Germinal center (tissue), 1 donor: ENCODE measurements at regions not wholly inside any gene's neighbourhood (a gene's known extent, or its start where the extent isn't known, plus 50 kb on each side); places are given as distances from the start of the nearest gene placed in this dataset.

Experiments used
- DNase-seq: peaks from one replicate; pipeline ENCODE4 v3.0.0; 2012; ENCODE audit warnings: mixed read lengths, low spot score

- DNase-seq, result no peak
These were observed 620.5 kb upstream of the TBL1XR1 start for GRCh38 chr3:177817751-177818150.

GRCh38 chr3:177818712-177819240 lies 621.5 kb upstream of the TBL1XR1 start:
- DNase-seq, result no peak

- DNase-seq, result peak; percentile 6
These were observed 623.5 kb upstream of the TBL1XR1 start for GRCh38 chr3:177820683-177821316.

DNA sequence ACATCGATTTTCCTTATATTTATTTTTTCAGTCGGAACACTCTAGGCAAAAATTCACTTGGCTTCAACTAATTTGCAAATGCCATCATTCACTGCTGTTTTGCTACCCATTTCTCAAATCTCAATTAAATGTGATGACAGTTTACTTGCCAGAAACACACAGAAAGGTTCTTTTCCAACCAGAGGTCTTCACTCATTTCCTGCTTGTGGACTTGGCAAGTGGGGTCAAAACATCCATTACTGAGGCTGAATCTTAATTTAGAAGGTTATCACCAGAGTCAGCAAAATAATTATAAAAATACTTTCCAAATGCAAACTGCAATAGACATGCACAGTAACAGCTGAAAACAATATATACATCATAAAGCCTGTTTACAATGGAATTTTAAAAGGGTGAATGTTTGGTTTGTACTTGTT lies 625.4 kb upstream of the TBL1XR1 start:
- no peak for DNase-seq

DNA sequence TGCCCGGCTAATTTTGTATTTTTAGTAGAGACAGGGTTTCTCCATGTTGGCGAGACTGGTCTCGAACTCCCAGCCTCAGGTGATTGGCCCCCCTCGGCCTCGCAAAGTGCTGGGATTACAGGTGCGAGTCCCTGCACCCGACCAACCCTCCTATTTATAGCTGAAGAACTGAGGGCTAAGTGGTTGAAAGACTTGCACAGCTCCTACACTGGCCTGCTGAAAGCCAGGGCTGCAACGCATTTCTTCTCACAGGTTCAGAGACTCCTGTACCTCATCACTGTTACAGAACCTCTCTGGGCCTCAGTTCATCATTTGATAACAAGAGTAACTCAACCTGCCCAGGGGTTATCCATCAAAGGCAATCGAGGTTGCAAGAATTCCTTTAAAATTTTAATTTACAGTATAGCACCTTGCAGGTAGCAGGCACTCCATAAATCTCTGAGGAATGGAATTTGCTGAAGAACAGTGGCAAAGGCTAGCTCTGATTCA lies 626.5 kb upstream of the TBL1XR1 start:
- DNase-seq, result no peak

DNA sequence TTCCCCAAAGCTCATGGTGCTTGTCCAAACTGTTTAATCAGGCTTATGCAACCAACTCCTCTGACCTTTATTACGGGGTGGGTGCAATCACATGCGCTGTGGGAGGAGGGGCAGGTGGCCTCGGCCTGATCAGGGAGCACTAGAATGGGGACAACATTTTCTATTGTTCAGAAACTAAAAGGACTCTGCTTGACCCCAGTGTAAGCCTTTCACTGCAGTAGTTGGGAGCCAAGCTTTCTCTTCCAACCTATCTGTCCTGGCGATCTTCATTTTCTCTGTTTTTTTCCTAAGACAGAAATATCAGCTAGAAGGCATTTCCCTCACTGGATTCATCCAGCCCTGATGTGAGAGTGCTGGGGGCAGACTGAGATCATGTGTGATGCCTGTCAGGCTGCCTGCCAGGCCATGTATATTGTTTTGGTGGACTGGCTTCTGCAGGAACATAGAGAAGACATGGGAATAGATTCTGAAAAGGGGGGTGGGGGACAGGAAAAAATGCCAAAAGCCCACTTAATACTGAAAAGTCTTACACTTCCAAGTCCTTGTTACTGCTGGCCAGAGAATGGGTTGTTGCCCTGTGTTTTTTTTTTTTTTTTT lies 627.0 kb upstream of the TBL1XR1 start:
- DNase-seq, result no peak

DNA sequence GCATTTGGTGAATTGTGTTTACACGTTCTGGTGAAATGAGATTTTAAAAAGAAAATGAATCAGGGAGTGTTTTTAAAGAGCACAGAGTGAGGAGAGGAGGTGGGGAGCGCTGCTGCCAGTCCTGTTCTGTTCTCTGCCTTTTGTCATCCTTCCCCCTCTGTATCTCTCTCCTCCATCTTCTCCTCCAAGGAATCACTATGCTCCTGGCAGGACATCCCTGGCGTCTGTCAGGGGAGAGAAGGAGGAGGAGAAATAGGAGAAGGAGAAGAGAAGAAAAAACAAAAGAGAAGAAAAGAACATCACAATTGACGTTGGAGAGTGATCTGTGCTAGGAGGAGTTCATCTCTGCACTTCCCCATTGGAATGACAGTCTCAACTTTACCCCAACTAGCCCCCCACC lies 627.6 kb upstream of the TBL1XR1 start:
- no peak for DNase-seq

DNA sequence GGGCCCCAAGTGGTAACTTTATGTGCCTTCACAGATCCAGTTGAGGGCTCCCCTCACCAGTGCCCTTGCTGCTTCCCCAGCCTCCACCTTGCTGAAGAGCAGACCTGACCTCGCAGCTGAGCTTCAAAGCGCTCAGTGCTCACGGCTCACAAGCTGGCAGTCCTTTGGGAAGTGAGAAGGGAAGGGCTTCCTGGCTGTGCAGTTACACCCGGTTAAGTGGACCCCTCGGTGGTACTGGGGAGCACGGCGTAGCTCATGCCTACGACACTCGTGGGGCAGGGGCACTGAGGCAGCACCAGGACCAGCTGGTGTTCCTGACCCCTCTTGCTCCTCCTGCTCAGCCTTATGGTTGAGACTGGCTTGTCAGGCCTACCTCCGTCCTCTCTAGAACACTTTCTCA lies 629.0 kb upstream of the TBL1XR1 start:
- DNase-seq, result no peak

GRCh38 chr3:177827511-177828207 lies 630.4 kb upstream of the TBL1XR1 start:
- no peak for DNase-seq

GRCh38 chr3:177828208-177828565 lies 630.9 kb upstream of the TBL1XR1 start:
- DNase-seq, result no peak

DNA sequence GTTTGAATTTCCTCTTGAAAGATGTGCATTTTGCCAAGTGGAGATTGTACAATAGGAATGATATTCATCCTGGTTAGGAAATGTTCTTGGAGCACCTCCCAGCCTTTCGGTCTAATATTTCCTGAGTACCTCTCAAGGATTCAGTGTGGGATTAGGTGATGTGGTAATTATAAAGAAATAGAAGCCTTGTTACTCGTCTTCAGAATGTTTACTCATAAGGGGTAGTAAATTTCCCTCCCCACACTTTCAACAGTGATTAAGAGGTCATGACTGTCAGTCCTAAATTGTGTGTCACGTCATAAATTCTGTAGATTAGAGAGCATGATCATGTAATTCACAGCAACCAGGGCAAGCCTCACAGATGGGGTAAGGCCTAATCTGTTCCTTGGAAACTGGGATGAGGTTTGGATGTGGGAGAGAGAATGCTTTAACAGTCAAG lies 633.1 kb upstream of the TBL1XR1 start:
- no peak for DNase-seq

- DNase-seq, result no peak
These were observed 634.1 kb upstream of the TBL1XR1 start for GRCh38 chr3:177831361-177831760.

DNA sequence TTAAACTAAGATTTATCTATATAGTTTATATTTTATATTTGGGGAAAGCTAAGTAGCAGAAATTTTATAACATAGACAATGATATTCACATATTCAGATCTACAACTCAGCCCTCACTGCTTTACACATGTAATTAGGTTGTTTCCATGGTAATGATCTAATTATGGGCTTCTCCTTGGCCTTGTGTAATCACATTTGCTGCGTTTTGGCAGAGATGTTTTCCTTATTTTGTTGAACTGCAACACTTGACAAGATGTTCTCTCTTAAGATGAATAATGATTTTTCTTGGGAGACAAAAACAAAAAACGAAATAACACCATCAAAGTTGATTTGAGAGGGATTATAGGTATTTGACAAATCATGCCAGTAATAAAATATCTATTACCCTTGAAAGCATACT lies 635.6 kb upstream of the TBL1XR1 start:
- no peak for DNase-seq

GRCh38 chr3:177833332-177833731 lies 636.0 kb upstream of the TBL1XR1 start:
- DNase-seq, result no peak

DNA sequence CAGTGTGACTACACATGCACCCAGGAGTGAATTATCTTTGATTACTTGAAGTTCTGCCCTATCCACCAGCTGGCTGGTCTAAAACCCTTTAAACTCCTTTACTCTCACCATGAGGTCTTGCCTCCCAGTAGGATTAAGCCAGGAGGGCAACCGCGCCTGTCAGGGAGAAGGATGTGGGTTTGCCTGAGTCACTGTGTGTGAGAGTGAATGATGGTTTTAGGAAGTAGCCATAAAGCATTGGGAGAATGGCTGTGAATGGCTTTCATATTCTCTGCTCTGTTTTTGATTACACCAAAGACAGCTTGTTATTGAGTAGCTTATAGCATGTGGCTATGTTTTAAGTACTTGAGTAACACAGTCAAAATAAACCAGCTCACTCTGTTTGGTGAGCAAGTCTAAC lies 637.7 kb upstream of the TBL1XR1 start:
- no peak for DNase-seq

GRCh38 chr3:177835917-177836316 lies 638.6 kb upstream of the TBL1XR1 start:
- no peak for DNase-seq

DNA sequence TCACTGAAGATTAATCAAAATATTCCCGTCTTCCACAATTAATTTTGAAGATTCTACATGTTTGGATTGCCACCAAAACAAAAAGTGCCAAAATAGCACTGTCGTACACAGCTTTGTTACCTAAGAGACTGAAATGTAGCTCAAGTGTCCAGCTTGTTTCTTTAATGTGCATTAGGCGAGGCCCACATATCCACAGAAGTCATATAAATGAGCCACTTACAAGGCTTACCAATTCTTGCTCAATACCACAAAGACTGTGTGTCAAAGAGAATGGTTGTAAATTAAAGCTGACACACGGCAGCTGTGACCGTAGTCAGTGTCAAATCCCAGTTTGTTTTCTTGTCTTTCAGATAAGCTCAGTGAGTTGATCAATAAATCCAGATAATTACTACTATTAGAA lies 639.4 kb upstream of the TBL1XR1 start:
- no peak for DNase-seq

GRCh38 chr3:177837951-177838655 lies 640.8 kb upstream of the TBL1XR1 start:
- DNase-seq, result no peak

DNA sequence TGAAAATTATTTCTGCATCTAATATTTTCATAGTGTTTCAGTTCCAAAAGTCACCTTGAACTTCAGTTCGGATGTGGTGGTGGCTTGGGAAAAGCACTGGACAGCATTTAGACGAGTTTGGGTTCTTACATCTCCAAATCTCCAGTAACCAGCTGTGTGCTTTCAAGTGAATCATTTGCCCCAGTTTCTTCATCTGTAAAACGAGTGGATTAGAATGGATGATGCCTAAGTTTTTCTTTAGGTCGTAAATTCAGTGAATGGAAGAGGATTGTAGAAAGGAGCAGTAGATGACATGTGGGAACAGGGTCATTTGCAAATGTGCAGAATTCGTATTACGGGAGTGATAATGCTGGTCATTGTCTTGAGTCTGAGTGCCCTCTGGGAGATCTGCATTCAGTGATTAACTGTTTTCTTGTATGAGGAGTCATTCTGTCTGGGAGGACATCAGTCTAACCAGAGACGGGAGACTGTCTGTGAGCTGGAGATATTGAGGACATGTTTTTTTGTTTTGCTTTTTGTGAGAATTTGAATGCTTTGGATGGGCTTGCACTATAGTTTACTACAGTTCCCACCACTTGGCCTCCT lies 641.6 kb upstream of the TBL1XR1 start:
- DNase-seq, result no peak

DNA sequence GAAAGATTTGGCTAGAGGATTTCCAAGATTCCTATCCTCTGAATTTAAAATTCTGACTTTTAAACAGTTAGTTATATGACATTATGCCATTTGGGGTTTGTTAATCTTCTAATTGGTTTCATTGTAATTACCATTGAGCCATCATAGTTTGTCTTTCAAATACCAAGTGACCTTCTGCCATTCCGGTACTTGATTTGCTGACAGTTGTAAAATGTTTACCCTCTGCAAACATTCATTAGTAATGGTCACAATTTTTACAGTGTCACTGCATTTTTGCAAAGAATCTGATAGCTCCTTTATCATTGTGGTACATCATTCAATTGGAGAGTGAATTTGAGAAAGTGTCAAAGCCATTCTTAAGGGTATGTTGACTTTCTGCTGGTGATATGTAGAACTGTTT lies 645.0 kb upstream of the TBL1XR1 start:
- DNase-seq, result no peak

DNA sequence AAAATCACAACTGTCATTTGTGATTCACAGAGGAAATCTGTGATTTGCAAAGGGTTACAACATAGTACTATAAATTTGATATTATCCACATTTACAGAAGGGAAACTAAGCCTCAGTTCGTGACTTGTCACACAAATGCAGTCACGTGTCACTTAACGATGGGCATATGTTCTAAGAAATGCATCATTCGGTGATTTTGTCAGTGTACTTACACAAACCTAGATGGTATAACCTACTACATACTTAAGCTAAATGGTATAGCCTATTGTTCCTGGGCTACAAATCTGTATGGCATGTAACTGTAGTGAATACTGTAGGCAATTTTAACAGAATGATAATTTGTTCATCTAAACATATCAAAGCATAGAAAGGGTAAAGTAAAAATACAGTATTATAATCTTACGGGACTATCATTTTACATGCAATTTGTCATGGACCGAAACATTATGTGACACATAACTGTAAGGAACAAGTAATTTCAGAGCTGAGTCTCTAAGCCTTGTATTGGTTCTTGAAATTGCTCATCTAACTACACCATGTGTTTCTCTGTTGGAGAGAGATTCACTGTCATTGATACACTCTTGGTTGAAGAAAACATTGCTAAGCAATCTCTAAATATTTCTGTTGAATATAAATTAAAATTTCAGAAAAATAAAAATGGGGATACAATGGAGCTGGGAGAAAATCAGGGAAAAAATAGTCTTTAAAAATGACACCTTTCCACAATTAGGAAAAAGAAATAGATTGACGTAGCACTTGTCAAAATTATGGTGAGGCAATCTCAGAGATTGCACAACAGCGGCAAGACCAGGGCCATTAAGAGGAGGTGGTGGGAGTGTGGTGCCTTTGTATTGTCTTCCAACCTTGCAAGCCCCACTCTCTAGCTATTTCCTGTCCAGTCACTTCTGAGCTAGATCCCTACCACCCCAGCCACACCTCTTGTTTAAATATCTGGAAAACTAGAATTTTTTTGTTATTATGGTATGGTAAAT lies 645.8 kb upstream of the TBL1XR1 start:
- DNase-seq, result no peak
